ENCODE measurements at regions not wholly inside any gene's neighbourhood (a gene's known extent, or its start where the extent isn't known, plus 50 kb on each side); places are given as distances from the start of the nearest gene placed in this dataset.

DNA sequence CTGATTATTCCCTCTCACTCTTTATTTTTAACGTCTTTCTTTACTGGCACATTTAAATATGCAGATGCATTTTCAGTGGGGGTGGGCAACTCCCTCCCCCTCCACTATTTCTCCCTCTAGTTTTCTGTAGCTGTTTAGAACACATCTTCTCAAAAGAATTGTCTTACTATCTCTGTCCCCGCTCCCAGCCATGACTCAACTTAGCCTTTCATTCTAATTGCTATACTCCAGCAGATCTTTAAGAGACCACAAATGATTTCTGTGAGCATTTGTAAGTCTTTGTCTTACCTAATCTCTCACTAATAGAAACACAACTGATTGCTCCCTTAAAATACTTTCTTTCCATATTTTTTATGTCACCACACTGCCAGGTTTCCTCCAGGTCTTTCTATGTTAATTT lies 350.9 kb downstream of the SPRY2 start:
- no peaks in the 10 kb centered on the region for H3K27me3 ChIP-seq (ENCODE audit: control insufficient read depth, insufficient read depth, low read length)
- in situ Hi-C loops (cut with MboI; ENCODE audit: low sequenced_read_pairs) (no loop called here), dilution Hi-C loops (cut with HindIII; ENCODE audit: low sequenced_read_pairs, unreplicated experiment) (no loop called here), intact Hi-C loops (cut with micrococcal nuclease) (no loop called here)
- peaks cover 9% of the 10 kb centered on the region; the same call in 1 of the 2 replicates for H3K4me1 ChIP-seq (ENCODE audit: control insufficient read depth, insufficient read depth, low read length)
- no peak overlapping the region; the same call in 1 of the 2 replicates for H3K4me2 ChIP-seq (ENCODE audit: low read depth, low read length)
- CTCF ChIA-PET, result no interaction called here
- peak overlapping the region; percentile 73 for H2BK5ac ChIP-seq (ENCODE audit: low read depth, low read length, poor library complexity, severe bottlenecking)
- TF ChIP-seq RCOR1 (IDR thresholded peaks at IDR 0.05; ENCODE audit: insufficient replicate concordance, low read length) (no peak), RAD21 (IDR thresholded peaks at IDR 0.05; ENCODE audit: low read length) (no peak), MAZ (IDR thresholded peaks at IDR 0.05; ENCODE audit: borderline replicate concordance, low read depth, low read length) (no peak), RFX5 (IDR thresholded peaks at IDR 0.05; ENCODE audit: low read depth, low read length) (no peak), MAFK (IDR thresholded peaks at IDR 0.05; ENCODE audit: low read depth, low read length) (no peak)
- TF ChIP-seq, protein P1, sequence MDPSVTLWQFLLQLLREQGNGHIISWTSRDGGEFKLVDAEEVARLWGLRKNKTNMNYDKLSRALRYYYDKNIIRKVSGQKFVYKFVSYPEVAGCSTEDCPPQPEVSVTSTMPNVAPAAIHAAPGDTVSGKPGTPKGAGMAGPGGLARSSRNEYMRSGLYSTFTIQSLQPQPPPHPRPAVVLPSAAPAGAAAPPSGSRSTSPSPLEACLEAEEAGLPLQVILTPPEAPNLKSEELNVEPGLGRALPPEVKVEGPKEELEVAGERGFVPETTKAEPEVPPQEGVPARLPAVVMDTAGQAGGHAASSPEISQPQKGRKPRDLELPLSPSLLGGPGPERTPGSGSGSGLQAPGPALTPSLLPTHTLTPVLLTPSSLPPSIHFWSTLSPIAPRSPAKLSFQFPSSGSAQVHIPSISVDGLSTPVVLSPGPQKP (IDR thresholded peaks at IDR 0.05; ENCODE audit: borderline replicate concordance, low read depth, low read length), result no peak
- no peaks in the 10 kb centered on the region for H4K20me1 ChIP-seq (ENCODE audit: insufficient read depth, low read length)
- DNase-seq, result peak; percentile 35
- H3K4me3 ChIP-seq (ENCODE audit: insufficient read depth, low read depth, low read length), result no peak overlapping the region
- peak overlapping the region; percentile 32 to 41; a peak in 1 of 4 replicates for H4K8ac ChIP-seq (ENCODE audit: low read depth in 2 of 2, low read length in 2 of 2)
- no peak overlapping the region for H2AK9ac ChIP-seq (replicated peaks; ENCODE audit: low read depth, low read length, poor library complexity)
- H2AK5ac ChIP-seq (ENCODE audit: low read depth, low read length), result peak overlapping the region; percentile 43; the same call in 1 of the 2 replicates
- no peaks in the 10 kb centered on the region; a peak in 1 of 4 replicates for H3K79me1 ChIP-seq (ENCODE audit: low read depth in 1 of 2, low read length in 2 of 2)
- H4K91ac ChIP-seq (ENCODE audit: insufficient read depth, low read depth, low read length), result no peak overlapping the region
- peak overlapping the region; percentile 17; the same call in 1 of the 2 replicates for H2BK120ac ChIP-seq (ENCODE audit: low read depth, low read length)
- peak overlapping the region; percentile 13; the same call in 1 of the 2 replicates for H3K18ac ChIP-seq (ENCODE audit: low read depth, low read length)
- no TSS peak for BruUV-seq (replicated peaks)
- 0 out of 2 replicates have a peak overlapping the region, but pooled peaks have one; percentile 33 for H3K14ac ChIP-seq (replicated peaks; ENCODE audit: low read depth, low read length)
- peak overlapping the region; percentile 65 for H2BK20ac ChIP-seq (ENCODE audit: low read depth, low read length)
- H3K9me1 ChIP-seq (ENCODE audit: insufficient read depth, low read length), result no peaks in the 10 kb centered on the region; the same call in 1 of the 2 replicates
- no peak overlapping the region for H4K5ac ChIP-seq (ENCODE audit: low read depth, low read length)
- peak overlapping the region; percentile 44; the same call in 1 of the 2 replicates for H3K4ac ChIP-seq (ENCODE audit: low read depth, low read length)
- POLR2A ChIA-PET (ENCODE audit: unreplicated experiment), result no interaction called here
- H3K27ac ChIP-seq (ENCODE audit: insufficient read depth, low read length), result no peak overlapping the region
- H2BK15ac ChIP-seq (ENCODE audit: low read depth, low read length), result peak overlapping the region; percentile 37
- no CpG with 5 or more reads among the region's 2 CpGs for WGBS, 2 experiments (ENCODE audit: extremely low coverage in 2 of 2, insufficient read length in 1 of 2)
- H3K9ac ChIP-seq (ENCODE audit: low read depth, low read length), result no peak overlapping the region
- H3K23ac ChIP-seq (ENCODE audit: low read depth, low read length), result peak overlapping the region; percentile 67; the same call in 1 of the 2 replicates
- H3K9me3 ChIP-seq (ENCODE audit: control insufficient read depth, insufficient read depth, low read length), result no peaks in the 10 kb centered on the region
- H3K56ac ChIP-seq (ENCODE audit: extremely low read depth, insufficient read depth, low read length), result 0 out of 2 replicates have a peak overlapping the region, but pooled peaks have one; percentile 0
- no peak for ATAC-seq (ENCODE audit: low read depth)
- H2AFZ ChIP-seq (replicated peaks; ENCODE audit: low read length, poor library complexity), result no peak overlapping the region
- H3K36me3 ChIP-seq (ENCODE audit: control insufficient read depth, insufficient read depth, low read length), result no peaks in the 10 kb centered on the region

All from IMR-90 (cell line).